Progenitor cell of endocrine pancreas (in vitro differentiated cells): ENCODE measurements at regions not wholly inside any gene's neighbourhood (a gene's known extent, or its start where the extent isn't known, plus 50 kb on each side); places are given as distances from the start of the nearest gene placed in this dataset.

ENCODE experiments used
- DNase-seq: peaks from one replicate; pipeline ENCODE4 v3.0.0; 2021; ENCODE audit warnings: low spot score; ENCODE audit not compliant: unreplicated experiment
- H3K27ac Mint-ChIP-seq: 2 replicates; pipeline ENCODE4 v1.8.0; 2021; ENCODE audit warnings: mild to moderate bottlenecking, moderate library complexity, mixed read lengths
- H3K27me3 Mint-ChIP-seq: 2 replicates; pipeline ENCODE4 v1.8.0; 2021; ENCODE audit warnings: mixed read lengths
- H3K36me3 Mint-ChIP-seq: 2 replicates; pipeline ENCODE4 v1.8.0; 2022; ENCODE audit warnings: mixed read lengths; ENCODE audit not compliant: insufficient read depth
- H3K4me1 Mint-ChIP-seq: 2 replicates; pipeline ENCODE4 v1.8.0; 2021; ENCODE audit warnings: low read depth, mixed read lengths
- H3K4me3 Mint-ChIP-seq: 2 replicates; pipeline ENCODE4 v1.8.0; 2021; ENCODE audit warnings: low read depth, mild to moderate bottlenecking, moderate library complexity, mixed read lengths
- H3K9me3 Mint-ChIP-seq: 2 replicates; pipeline ENCODE4 v1.8.0; 2021; ENCODE audit warnings: low read depth, mixed read lengths
- TF ChIP-seq, protein P1 (sequence below): fragments of 200-600 bp; sonication (generic); IDR thresholded peaks from one replicate; pipeline ENCODE4 v1.5.0; 2021; ENCODE audit warnings: antibody characterized with exemption, mild to moderate bottlenecking; ENCODE audit not compliant: unreplicated experiment

DNA sequence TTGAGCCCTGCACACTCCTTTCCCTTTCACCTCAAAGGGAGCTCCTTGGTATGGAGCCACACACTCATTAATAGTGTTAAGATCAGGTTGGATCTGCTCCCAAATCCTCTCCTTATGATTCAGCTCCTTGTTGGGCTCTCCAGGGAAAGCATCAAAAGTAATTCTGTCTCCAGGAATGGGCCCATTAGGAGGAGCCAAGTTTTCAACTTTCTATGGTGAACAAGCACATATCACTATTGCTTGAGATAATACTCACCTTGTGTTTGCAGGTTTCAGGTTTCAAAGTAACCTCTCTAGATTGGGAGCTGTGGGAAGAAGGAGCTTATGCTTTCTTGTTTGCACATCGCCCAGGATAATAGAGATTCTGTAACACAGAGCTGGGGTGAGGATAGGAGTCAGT is 164.8 kb downstream of the TNFSF18 start:
- TF ChIP-seq, protein P1, sequence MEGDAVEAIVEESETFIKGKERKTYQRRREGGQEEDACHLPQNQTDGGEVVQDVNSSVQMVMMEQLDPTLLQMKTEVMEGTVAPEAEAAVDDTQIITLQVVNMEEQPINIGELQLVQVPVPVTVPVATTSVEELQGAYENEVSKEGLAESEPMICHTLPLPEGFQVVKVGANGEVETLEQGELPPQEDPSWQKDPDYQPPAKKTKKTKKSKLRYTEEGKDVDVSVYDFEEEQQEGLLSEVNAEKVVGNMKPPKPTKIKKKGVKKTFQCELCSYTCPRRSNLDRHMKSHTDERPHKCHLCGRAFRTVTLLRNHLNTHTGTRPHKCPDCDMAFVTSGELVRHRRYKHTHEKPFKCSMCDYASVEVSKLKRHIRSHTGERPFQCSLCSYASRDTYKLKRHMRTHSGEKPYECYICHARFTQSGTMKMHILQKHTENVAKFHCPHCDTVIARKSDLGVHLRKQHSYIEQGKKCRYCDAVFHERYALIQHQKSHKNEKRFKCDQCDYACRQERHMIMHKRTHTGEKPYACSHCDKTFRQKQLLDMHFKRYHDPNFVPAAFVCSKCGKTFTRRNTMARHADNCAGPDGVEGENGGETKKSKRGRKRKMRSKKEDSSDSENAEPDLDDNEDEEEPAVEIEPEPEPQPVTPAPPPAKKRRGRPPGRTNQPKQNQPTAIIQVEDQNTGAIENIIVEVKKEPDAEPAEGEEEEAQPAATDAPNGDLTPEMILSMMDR = no peak
- Mint-ChIP-seq H3K4me3 (no peak overlapping the region), H3K4me1 (peaks cover 24% of the 10 kb centered on the region), H3K27ac (no peak overlapping the region), H3K9me3 (peaks cover 11% of the 10 kb centered on the region), H3K27me3 (peaks cover 16% of the 10 kb centered on the region), H3K36me3 (no peaks in the 10 kb centered on the region)
- no peak for DNase-seq

DNA sequence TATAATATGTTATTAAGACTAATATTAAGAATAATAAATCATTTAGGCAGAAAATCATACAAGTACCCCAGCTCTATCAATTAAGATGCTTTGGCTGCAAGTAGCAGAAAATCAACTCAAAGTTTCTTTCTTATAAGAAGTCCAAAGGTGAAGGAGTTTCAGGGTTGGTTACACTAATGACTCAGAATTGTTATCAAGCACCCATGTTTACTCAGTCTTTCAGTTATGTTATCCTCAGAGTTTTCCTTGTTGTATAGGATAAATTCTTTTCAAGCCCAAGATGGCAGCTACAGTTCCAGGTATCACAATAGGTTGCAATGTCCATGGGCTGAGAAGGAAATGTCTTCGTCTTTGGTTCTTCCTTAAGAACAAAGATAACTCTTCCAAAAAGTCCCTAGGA is 163.6 kb downstream of the TNFSF18 start:
- peaks cover 11% of the 10 kb centered on the region for H3K9me3 Mint-ChIP-seq
- no peak overlapping the region for H3K4me3 Mint-ChIP-seq
- no peaks in the 10 kb centered on the region for H3K36me3 Mint-ChIP-seq

DNA sequence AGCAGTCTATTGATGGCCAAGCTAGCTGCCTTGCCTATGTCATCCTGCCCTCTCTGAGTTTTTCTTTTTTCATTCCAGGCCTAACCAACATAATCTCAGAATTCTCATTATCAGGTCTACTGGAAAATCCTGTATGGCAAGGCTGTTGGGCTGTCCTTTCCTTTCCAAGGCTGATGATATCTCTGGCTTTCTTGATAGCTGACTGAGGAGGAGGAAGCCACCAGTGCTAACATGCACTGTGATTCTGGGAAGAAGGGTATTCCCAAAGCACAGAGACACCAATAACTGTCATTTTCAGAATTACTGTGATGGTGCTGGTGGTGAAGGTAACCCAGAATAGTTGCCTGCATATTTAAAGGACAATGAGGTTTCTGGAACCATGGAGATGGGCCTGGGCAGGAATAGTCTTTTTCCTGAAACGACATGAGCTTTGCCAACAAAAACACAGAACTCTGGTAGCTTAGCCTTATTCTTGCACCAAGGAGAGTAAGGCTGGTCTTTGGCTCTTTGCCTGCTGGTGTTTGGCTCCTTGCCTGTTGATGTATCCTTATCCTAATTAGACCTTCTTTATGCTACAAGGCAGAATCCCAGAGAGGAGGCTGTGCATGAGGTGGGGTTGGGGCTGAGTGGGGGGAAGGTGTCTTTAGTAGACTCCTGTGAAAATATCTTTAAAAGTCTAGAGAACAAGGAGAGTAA is 157.4 kb downstream of the TNFSF18 start:
- Mint-ChIP-seq H3K4me3 (no peak overlapping the region), H3K9me3 (peaks cover 11% of the 10 kb centered on the region), H3K4me1 (peaks cover 6% of the 10 kb centered on the region), H3K36me3 (no peaks in the 10 kb centered on the region), H3K27me3 (no peaks in the 10 kb centered on the region), H3K27ac (no peak overlapping the region)
- TF ChIP-seq, protein P1 = no peak
- DNase-seq = no peak

More for the DNA sequence above, 163.6 kb downstream of the TNFSF18 start:
- no peak overlapping the region for H3K27ac Mint-ChIP-seq
- peaks cover 24% of the 10 kb centered on the region for H3K4me1 Mint-ChIP-seq
- H3K27me3 Mint-ChIP-seq = peaks cover 12% of the 10 kb centered on the region
- DNase-seq = no peak
- TF ChIP-seq, protein P1 = no peak

DNA sequence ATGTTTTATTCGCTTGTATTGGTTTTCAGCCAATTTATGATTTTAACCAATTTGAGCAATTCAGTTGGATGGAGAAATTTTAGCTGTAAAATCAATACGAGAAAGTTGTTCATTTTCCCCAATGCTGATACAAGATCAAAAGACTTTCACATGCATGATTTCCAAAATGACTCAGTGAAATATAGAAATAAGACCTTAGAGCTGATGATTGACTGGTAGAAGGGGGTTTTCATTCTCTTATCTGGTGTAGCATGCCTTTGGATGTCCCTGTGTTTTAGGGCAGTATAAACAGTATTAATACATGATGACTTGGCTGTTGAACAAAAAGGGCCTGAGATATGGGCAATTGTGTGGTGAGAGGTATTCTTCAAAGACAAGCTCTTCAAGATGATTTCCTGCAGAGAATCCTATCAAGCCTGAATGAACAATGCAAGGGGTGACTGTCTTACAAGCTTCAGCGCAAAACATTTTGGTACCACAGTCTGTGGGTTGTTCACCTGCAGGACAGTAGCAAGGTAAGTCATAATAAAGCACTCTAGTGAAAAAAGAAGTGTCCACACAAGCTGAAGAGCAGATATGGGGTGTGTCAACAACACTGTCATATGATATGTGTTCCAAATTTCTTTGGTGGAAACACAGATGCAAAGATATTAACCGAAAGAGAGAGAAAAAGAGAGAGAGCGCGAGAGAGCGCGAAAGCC is 156.2 kb downstream of the TNFSF18 start:
- H3K27ac Mint-ChIP-seq = no peak overlapping the region
- H3K9me3 Mint-ChIP-seq = peaks cover 2% of the 10 kb centered on the region
- no peak for DNase-seq
- TF ChIP-seq, protein P1 = no peak
- no peak overlapping the region for H3K4me3 Mint-ChIP-seq
- no peaks in the 10 kb centered on the region for H3K27me3 Mint-ChIP-seq
- no peaks in the 10 kb centered on the region for H3K36me3 Mint-ChIP-seq
- peaks cover 6% of the 10 kb centered on the region for H3K4me1 Mint-ChIP-seq

DNA sequence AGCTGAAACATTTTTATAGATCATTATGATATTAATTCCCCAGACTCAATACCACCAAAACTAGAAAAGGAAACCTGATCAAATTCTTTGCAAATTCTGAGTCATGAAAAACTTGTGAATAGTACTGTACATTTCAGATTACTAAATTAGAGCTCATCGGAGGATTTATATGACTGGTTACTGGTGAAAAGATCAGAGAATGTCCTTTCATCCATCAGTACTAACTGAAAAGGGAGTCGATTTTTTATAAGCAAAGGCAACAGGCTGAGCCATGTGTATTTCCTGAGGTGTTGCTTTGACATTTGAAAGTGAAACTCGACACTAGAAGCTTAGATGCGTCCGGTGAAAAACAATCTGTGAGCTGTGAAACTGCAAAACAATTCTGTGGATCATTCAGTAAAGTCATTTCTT is 155.7 kb downstream of the TNFSF18 start:
- Mint-ChIP-seq H3K4me3 (no peak overlapping the region), H3K27ac (no peak overlapping the region), H3K9me3 (no peaks in the 10 kb centered on the region)

More for the DNA sequence above, 155.7 kb downstream of the TNFSF18 start:
- Mint-ChIP-seq H3K36me3 (no peaks in the 10 kb centered on the region), H3K4me1 (peaks cover 6% of the 10 kb centered on the region), H3K27me3 (no peaks in the 10 kb centered on the region)
- TF ChIP-seq, protein P1 = no peak
- no peak for DNase-seq
